OCI-LY7 (cell line): ENCODE measurements at regions not wholly inside any gene's neighbourhood (a gene's known extent, or its start where the extent isn't known, plus 50 kb on each side); places are given as distances from the start of the nearest gene placed in this dataset.

Source experiments
- EZH2phosphoT487 ChIP-seq: fragments of 200-600 bp; sonication (generic); IDR thresholded peaks from 2 replicates; pipeline ENCODE4 v1.6.1; 2018; ENCODE audit warnings: low read depth, borderline replicate concordance, mild to moderate bottlenecking, mixed run types, antibody characterized with exemption, low read length, moderate library complexity, mixed read lengths
- TF ChIP-seq, protein P1 (sequence below): fragments of 200-600 bp; sonication (generic); conservative IDR thresholded peaks from 2 replicates; pipeline ENCODE4 v1.5.1; 2014; ENCODE audit warnings: mild to moderate bottlenecking, antibody characterized with exemption, low read length, moderate library complexity, mixed read lengths

DNA sequence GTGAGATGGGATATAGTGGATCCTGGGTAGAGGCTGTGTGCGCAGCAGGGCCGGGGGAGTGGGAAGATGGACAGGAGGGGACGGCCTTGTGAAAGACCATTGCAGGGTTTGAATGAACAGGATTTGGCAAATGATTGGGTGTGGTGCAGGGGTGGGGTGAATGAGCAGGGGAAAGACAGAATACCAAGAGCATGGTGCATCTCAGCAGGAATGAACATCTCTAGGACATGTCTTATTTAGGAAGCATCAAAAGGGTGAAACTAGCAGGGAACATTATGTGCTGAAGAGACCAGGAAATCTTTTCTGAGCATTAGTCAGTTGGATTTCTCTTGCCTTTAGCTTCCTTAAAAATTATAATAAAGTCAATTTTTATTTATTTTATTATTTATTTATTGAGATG lies 60.6 kb upstream of the SLC2A1 start:
- TF ChIP-seq, protein P1, sequence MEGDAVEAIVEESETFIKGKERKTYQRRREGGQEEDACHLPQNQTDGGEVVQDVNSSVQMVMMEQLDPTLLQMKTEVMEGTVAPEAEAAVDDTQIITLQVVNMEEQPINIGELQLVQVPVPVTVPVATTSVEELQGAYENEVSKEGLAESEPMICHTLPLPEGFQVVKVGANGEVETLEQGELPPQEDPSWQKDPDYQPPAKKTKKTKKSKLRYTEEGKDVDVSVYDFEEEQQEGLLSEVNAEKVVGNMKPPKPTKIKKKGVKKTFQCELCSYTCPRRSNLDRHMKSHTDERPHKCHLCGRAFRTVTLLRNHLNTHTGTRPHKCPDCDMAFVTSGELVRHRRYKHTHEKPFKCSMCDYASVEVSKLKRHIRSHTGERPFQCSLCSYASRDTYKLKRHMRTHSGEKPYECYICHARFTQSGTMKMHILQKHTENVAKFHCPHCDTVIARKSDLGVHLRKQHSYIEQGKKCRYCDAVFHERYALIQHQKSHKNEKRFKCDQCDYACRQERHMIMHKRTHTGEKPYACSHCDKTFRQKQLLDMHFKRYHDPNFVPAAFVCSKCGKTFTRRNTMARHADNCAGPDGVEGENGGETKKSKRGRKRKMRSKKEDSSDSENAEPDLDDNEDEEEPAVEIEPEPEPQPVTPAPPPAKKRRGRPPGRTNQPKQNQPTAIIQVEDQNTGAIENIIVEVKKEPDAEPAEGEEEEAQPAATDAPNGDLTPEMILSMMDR = no peak
- TF ChIP-seq EZH2phosphoT487 = no peak
